SK-N-SH (cell line): ENCODE measurements at regions not wholly inside any gene's neighbourhood (a gene's known extent, or its start where the extent isn't known, plus 50 kb on each side); places are given as distances from the start of the nearest gene placed in this dataset.
A peak's percentile ranks its signal among the peaks of the same experiment; 100 is the strongest.

Experiments used
- CTCF ChIA-PET: fragments of 300-600, 350-600 bp; formaldehyde crosslinking; extraction: SDS; loops from one replicate; lab custom pipeline; 2021; lab: Yijun Ruan, JAX
- POLR2A ChIA-PET: fragments of 350-600 bp; sonication (Branson Sonifier 250); formaldehyde crosslinking; extraction: SDS; loops from one replicate; lab custom pipeline; 2020; ENCODE audit warnings: antibody characterized with exemption, inconsistent platforms; lab: Yijun Ruan, JAX
- DNase-seq: peaks from one replicate; pipeline ENCODE4 v3.0.0; 2012
- H2AFZ ChIP-seq: fragments of 200-600 bp; sonication (generic); 2 replicates; pipeline ENCODE4 v1.8.1; 2016; ENCODE audit warnings: antibody characterized with exemption, mild to moderate bottlenecking, low read depth
- H3F3A ChIP-seq: fragments of 200-600 bp; sonication (generic); replicated peaks from 2 replicates; pipeline ENCODE3; 2016; ENCODE audit warnings: antibody characterized with exemption, mild to moderate bottlenecking; ENCODE audit not compliant: insufficient read depth
- H3K27ac ChIP-seq, 2 experiments: fragments of 200-500 bp in 1 of 2; fragments of 200-600 bp in 1 of 2; sonication (Bioruptor generic) in 1 of 2; sonication (generic), shearing (Covaris generic) in 1 of 2; 2 replicates each; pipeline versions ENCODE4 v1.5.1 to v1.6.1; 2014 to 2016; ENCODE audit warnings: low read depth in 2 of 2, inconsistent platforms in 1 of 2, low read length in 1 of 2, mild to moderate bottlenecking in 1 of 2, mixed read lengths in 1 of 2
- H3K27me3 ChIP-seq: fragments of 200-600 bp; sonication (generic), shearing (Covaris generic); 2 replicates; pipeline ENCODE4 v1.6.1; 2016; ENCODE audit warnings: mixed run types; ENCODE audit not compliant: insufficient read depth
- H3K36me3 ChIP-seq, 2 experiments: fragments of 200-500 bp in 1 of 2; fragments of 200-600 bp in 1 of 2; sonication (Bioruptor generic) in 1 of 2; sonication (generic) in 1 of 2; replicated peaks in 1 of 2; 2 replicates each; pipeline versions ENCODE3 to v1.5.1; 2014 to 2016; ENCODE audit warnings: low read length in 1 of 2, mild to moderate bottlenecking in 1 of 2; ENCODE audit not compliant: insufficient read depth in 2 of 2, control insufficient read depth in 1 of 2
- H3K4me1 ChIP-seq, 2 experiments: fragments of 200-500 bp in 1 of 2; fragments of 200-600 bp in 1 of 2; sonication (Bioruptor generic) in 1 of 2; sonication (generic), shearing (Covaris generic) in 1 of 2; 2 replicates each; pipeline versions ENCODE4 v1.5.1 to v1.6.1; 2014 to 2016; ENCODE audit warnings: low read depth in 1 of 2, low read length in 1 of 2, mixed run types in 1 of 2; ENCODE audit not compliant: insufficient read depth in 2 of 2, control insufficient read depth in 1 of 2
- H3K4me2 ChIP-seq: fragments of 200-600 bp; sonication (generic), shearing (Covaris generic); 2 replicates; pipeline ENCODE4 v1.6.1; 2017; ENCODE audit warnings: mixed run types
- H3K4me3 ChIP-seq, 2 experiments: fragments of 200-500 bp in 1 of 2; fragments of 200-600 bp in 1 of 2; sonication (Bioruptor generic) in 1 of 2; sonication (generic), shearing (Covaris generic) in 1 of 2; 2 replicates each; pipeline versions ENCODE4 v1.5.1 to v1.8.1; 2014 to 2016; ENCODE audit warnings: low read depth in 2 of 2, inconsistent platforms in 1 of 2, low read length in 1 of 2, mild to moderate bottlenecking in 1 of 2, mixed read lengths in 1 of 2, moderate library complexity in 1 of 2
- H3K79me2 ChIP-seq: fragments of 200-600 bp; sonication (generic); 2 replicates; pipeline ENCODE4 v1.8.1; 2017; ENCODE audit warnings: mild to moderate bottlenecking; ENCODE audit not compliant: insufficient read depth
- H3K9ac ChIP-seq: fragments of 200-600 bp; sonication (generic); 2 replicates; pipeline ENCODE4 v1.6.1; 2017; ENCODE audit warnings: mixed run types
- H3K9me2 ChIP-seq: fragments of 200-600 bp; sonication (generic); 2 replicates; pipeline ENCODE4 v1.6.1; 2017; ENCODE audit warnings: mixed run types
- H3K9me3 ChIP-seq: fragments of 200-600 bp; sonication (generic); 2 replicates; pipeline ENCODE4 v1.6.1; 2017; ENCODE audit warnings: mixed run types, mild to moderate bottlenecking, moderate library complexity
- H4K20me1 ChIP-seq: fragments of 200-600 bp; sonication (generic); 2 replicates; pipeline ENCODE4 v1.6.1; 2017; ENCODE audit warnings: mild to moderate bottlenecking, mixed run types; ENCODE audit not compliant: insufficient read depth
- CHD2 ChIP-seq: fragments of 150-350 bp; IDR thresholded peaks from 2 replicates; pipeline ENCODE4 v1.6.1; 2018; ENCODE audit warnings: low read length; ENCODE audit not compliant: partially characterized antibody
- EZH2phosphoT487 ChIP-seq: fragments of 200-600 bp; sonication (generic); IDR thresholded peaks from 2 replicates; pipeline ENCODE4 v1.6.1; 2017; ENCODE audit warnings: low read depth, mixed run types, mild to moderate bottlenecking, antibody characterized with exemption, moderate library complexity, borderline replicate concordance
- FOXJ3 ChIP-seq: sonication (generic); formaldehyde crosslinking; IDR thresholded peaks from 2 replicates; pipeline ENCODE4 v1.5.1; 2020; ENCODE audit warnings: mild to moderate bottlenecking, missing genetic modification reagents
- FOXM1 ChIP-seq: IDR thresholded peaks from 2 replicates; pipeline ENCODE4 v1.4.0; 2012; ENCODE audit warnings: low read depth, mild to moderate bottlenecking
- GABPA ChIP-seq: IDR thresholded peaks from 2 replicates; pipeline ENCODE4 v1.4.0; 2012; ENCODE audit warnings: low read depth, mild to moderate bottlenecking
- MXI1 ChIP-seq: IDR thresholded peaks from 2 replicates; pipeline ENCODE4 v1.6.1; 2012; ENCODE audit warnings: mild to moderate bottlenecking, low read depth, low read length, improper control_type of control experiment
- POLR2AphosphoS5 ChIP-seq: IDR thresholded peaks from 2 replicates; pipeline ENCODE4 v1.6.1; 2012; ENCODE audit warnings: low read depth, low read length
- REST ChIP-seq: IDR thresholded peaks from 2 replicates; pipeline ENCODE4 v1.6.1; 2012; ENCODE audit warnings: mild to moderate bottlenecking, low read depth, low read length, moderate library complexity
- RFX5 ChIP-seq: IDR thresholded peaks from 2 replicates; pipeline ENCODE4 v1.6.1; 2012; ENCODE audit warnings: mild to moderate bottlenecking, improper control_type of control experiment, low read length
- RXRA ChIP-seq: IDR thresholded peaks from 2 replicates; pipeline ENCODE4 v1.4.0; 2012; ENCODE audit warnings: low read depth, mild to moderate bottlenecking, borderline replicate concordance
- TCF12 ChIP-seq: IDR thresholded peaks from 2 replicates; pipeline ENCODE4 v1.4.0; 2012
- ZBTB33 ChIP-seq: IDR thresholded peaks from 2 replicates; pipeline ENCODE4 v1.4.0; 2012; ENCODE audit warnings: low read depth, borderline replicate concordance
- WGBS: methylation state at CpG from one replicate; pipeline ENCODE4 v1.1.6; 2017; ENCODE audit warnings: low lambda C conversion rate; 5-methylcytosine and 5-hydroxymethylcytosine counted together

GRCh38 chr3:30085486-30085885 is 520.9 kb upstream of the TGFBR2 start:
- no peaks in the 10 kb centered on the region for H3K9me3 ChIP-seq
- 0 out of 2 replicates have a peak overlapping the region, but pooled peaks have one; percentile 52 for H2AFZ ChIP-seq
- H3K36me3 ChIP-seq = no peaks in the 10 kb centered on the region
- H3K9ac ChIP-seq = no peak overlapping the region
- H3K79me2 ChIP-seq = no peaks in the 10 kb centered on the region
- TF ChIP-seq RFX5 = no peak
- no peak for TF ChIP-seq RXRA
- TF ChIP-seq TCF12 = no peak
- no peak for TF ChIP-seq FOXM1
- no peak for TF ChIP-seq POLR2AphosphoS5
- TF ChIP-seq GABPA = no peak
- H3K9me2 ChIP-seq = no peaks in the 10 kb centered on the region
- H3K27me3 ChIP-seq = no peaks in the 10 kb centered on the region
- no peaks in the 10 kb centered on the region for H3K4me1 ChIP-seq
- no peak overlapping the region for H3K4me3 ChIP-seq
- ChIA-PET POLR2A (no interaction called here), CTCF (interaction anchor here (1.5 kb wide), 1 partner anchor 43 kb away, joined by 3 read pairs; no protein-coding TSS in a partner anchor)
- no peak overlapping the region for H3K27ac ChIP-seq
- no peaks in the 10 kb centered on the region for H3F3A ChIP-seq
- H4K20me1 ChIP-seq = no peaks in the 10 kb centered on the region
- WGBS = 48% methylated on average over 1 of the region's 1 CpG
- DNase-seq = no peak
- H3K4me2 ChIP-seq = no peak overlapping the region

GRCh38 chr3:30091686-30092085 is 514.7 kb upstream of the TGFBR2 start:
- H3F3A ChIP-seq = no peaks in the 10 kb centered on the region
- H3K9me3 ChIP-seq = no peaks in the 10 kb centered on the region
- no peak overlapping the region for H3K4me3 ChIP-seq
- no peak overlapping the region for H3K9ac ChIP-seq
- H3K27me3 ChIP-seq = no peaks in the 10 kb centered on the region
- H2AFZ ChIP-seq = no peak overlapping the region
- no peaks in the 10 kb centered on the region for H3K36me3 ChIP-seq
- H3K4me2 ChIP-seq = no peak overlapping the region
- no peaks in the 10 kb centered on the region for H3K79me2 ChIP-seq
- H3K4me1 ChIP-seq = no peaks in the 10 kb centered on the region
- POLR2A ChIA-PET = no interaction called here
- H3K27ac ChIP-seq = no peak overlapping the region
- no peaks in the 10 kb centered on the region for H3K9me2 ChIP-seq
- DNase-seq = no peak
- TF ChIP-seq FOXJ3 (CRISPR knock-in tag) = no peak
- TF ChIP-seq MXI1 = no peak
- no peak for TF ChIP-seq REST
- TF ChIP-seq RXRA = no peak
- TF ChIP-seq EZH2phosphoT487 = no peak
- no peak for TF ChIP-seq CHD2
- TF ChIP-seq ZBTB33 = no peak
- TF ChIP-seq, all 33 proteins: peak for 0
- H4K20me1 ChIP-seq = no peaks in the 10 kb centered on the region
- CTCF ChIA-PET = no interaction called here
